Esophagus muscularis mucosa (tissue), 3 donors: ENCODE measurements at regions not wholly inside any gene's neighbourhood (a gene's known extent, or its start where the extent isn't known, plus 50 kb on each side); places are given as distances from the start of the nearest gene placed in this dataset.

ENCODE experiments used
- POLR2AphosphoS5 ChIP-seq, 2 donors: sonication (generic); formaldehyde crosslinking; IDR thresholded peaks; one replicate each; pipeline ENCODE4 v1.6.1; 2017; ENCODE audit warnings: antibody characterized with exemption in 2 of 2
- TF ChIP-seq, protein P1 (sequence below), 3 experiments: fragments of 200-600 bp in 2 of 3; fragments of 450-650 bp in 1 of 3; sonication (generic) in 2 of 3; IDR thresholded peaks; one replicate each; pipeline ENCODE4 v1.5.1; 2017 to 2019; ENCODE audit warnings: antibody characterized with exemption in 3 of 3, mild to moderate bottlenecking in 2 of 3, moderate library complexity in 1 of 3

DNA sequence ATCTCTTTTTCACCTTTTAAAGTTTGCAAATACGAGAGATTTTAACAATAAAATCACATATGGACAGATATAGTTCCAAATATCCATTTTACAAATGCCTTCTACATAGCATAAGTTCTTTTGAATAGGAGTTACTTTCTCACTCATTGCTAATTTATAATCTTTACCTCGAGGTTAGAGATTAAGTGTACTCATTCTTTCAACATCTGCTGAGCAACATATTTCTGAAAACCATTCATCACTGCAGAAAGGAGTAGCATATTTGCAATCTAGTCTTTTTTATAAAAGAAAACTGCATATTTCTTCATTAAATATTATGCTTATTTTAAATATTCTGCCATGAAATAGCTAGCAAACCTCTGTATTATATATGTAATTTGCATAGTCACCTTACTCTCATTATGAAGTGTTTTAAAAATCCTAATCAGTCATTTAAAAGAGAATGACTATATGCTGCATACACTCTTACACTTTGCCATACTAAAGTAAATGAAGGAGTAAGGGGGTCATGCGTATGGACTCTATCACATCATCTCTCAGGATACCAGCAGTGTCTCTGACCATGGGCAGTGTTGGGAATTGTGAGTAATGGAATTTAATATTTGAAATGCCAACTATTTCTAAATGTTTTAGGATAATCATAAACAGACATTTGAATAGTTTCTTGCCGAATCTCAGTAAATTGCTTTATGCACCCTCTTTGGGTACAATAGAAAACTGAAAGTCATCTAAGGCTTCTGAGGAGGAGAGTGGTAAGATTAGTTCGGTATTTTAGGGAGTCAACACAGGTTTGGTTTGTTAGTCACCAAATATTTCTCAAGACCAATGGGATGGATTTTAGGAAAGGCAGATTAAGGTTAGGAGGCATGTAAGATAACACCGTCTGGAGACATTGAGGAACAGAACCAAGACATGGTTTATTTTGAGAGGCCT is 524.8 kb upstream of the ATP2B1 start:
- TF ChIP-seq, protein P1, sequence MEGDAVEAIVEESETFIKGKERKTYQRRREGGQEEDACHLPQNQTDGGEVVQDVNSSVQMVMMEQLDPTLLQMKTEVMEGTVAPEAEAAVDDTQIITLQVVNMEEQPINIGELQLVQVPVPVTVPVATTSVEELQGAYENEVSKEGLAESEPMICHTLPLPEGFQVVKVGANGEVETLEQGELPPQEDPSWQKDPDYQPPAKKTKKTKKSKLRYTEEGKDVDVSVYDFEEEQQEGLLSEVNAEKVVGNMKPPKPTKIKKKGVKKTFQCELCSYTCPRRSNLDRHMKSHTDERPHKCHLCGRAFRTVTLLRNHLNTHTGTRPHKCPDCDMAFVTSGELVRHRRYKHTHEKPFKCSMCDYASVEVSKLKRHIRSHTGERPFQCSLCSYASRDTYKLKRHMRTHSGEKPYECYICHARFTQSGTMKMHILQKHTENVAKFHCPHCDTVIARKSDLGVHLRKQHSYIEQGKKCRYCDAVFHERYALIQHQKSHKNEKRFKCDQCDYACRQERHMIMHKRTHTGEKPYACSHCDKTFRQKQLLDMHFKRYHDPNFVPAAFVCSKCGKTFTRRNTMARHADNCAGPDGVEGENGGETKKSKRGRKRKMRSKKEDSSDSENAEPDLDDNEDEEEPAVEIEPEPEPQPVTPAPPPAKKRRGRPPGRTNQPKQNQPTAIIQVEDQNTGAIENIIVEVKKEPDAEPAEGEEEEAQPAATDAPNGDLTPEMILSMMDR (IDR thresholded peaks at IDR 0.05): no peak
- no peak for TF ChIP-seq POLR2AphosphoS5 (IDR thresholded peaks at IDR 0.05)
